BJ (cell line): ENCODE measurements at regions not wholly inside any gene's neighbourhood (a gene's known extent, or its start where the extent isn't known, plus 50 kb on each side); places are given as distances from the start of the nearest gene placed in this dataset.

Experiments used
- CTCF ChIA-PET: fragments of 350-600 bp; formaldehyde crosslinking; extraction: SDS; loops from one replicate; lab custom pipeline; 2021; ENCODE audit warnings: antibody characterized with exemption, inconsistent platforms; lab: Yijun Ruan, JAX
- POLR2A ChIA-PET: fragments of 300-600 bp; sonication (Branson Sonifier 250); formaldehyde crosslinking; extraction: SDS; loops from one replicate; lab custom pipeline; 2021; ENCODE audit warnings: antibody characterized with exemption; lab: Charles Lee
- DNase-seq: peaks from one replicate; pipeline ENCODE4 v3.0.0-alpha.2; 2011; ENCODE audit warnings: low read depth
- H3K27me3 ChIP-seq: 2 replicates; pipeline ENCODE4 v1.6.0; 2011; ENCODE audit warnings: low read length; ENCODE audit not compliant: control insufficient read depth, insufficient read depth
- H3K36me3 ChIP-seq: 2 replicates; pipeline ENCODE4 v1.5.1; 2011; ENCODE audit warnings: low read length; ENCODE audit not compliant: control insufficient read depth, insufficient read depth
- H3K4me3 ChIP-seq: 2 replicates; pipeline ENCODE4 v1.5.1; 2011; ENCODE audit warnings: low read depth, mild to moderate bottlenecking, control low read depth, low read length
- CTCF ChIP-seq: IDR thresholded peaks from 2 replicates; pipeline ENCODE4 v1.5.1; 2011; ENCODE audit warnings: low read depth, mild to moderate bottlenecking, control low read depth, inconsistent platforms, low read length, moderate library complexity; ENCODE audit not compliant: insufficient read depth

- POLR2A ChIA-PET, result no interaction called here
- Histone ChIP-seq H3K27me3 (no peaks in the 10 kb centered on the region), H3K4me3 (no peak overlapping the region), H3K36me3 (no peaks in the 10 kb centered on the region)
- no peak for DNase-seq
- TF ChIP-seq CTCF, result no peak
- CTCF ChIA-PET, result interaction anchor here (0.9 kb wide), 1 partner anchor 8 kb away, joined by 3 read pairs; no protein-coding TSS in a partner anchor
These were observed 102.7 kb upstream of the PLEKHG7 start for GRCh38 chr12:92600052-92600451.

- no peak for DNase-seq
- H3K27me3 ChIP-seq, result no peaks in the 10 kb centered on the region
- no peak overlapping the region for H3K4me3 ChIP-seq
- H3K36me3 ChIP-seq, result no peaks in the 10 kb centered on the region
- POLR2A ChIA-PET, result interaction anchor here (0.6 to 0.7 kb wide), 2 partner anchors 453 to 647 kb away, joined by 3 to 8 read pairs; partner anchors contain the start of gene BTG1
- CTCF ChIA-PET, result interaction anchor here (2.1 kb wide), 1 partner anchor 10 kb away, joined by 7 read pairs; no protein-coding TSS in a partner anchor
- TF ChIP-seq CTCF, result no peak
These were observed 104.8 kb upstream of the PLEKHG7 start for GRCh38 chr12:92597997-92598396.

GRCh38 chr12:92597118-92597517, 105.7 kb upstream of the PLEKHG7 start:
- no peak for TF ChIP-seq CTCF
- Histone ChIP-seq H3K36me3 (no peaks in the 10 kb centered on the region), H3K27me3 (no peaks in the 10 kb centered on the region), H3K4me3 (no peak overlapping the region)
- ChIA-PET CTCF (interaction anchor here (2.1 kb wide), 1 partner anchor 11 kb away, joined by 7 read pairs; no protein-coding TSS in a partner anchor), POLR2A (no interaction called here)
- no peak for DNase-seq

- DNase-seq, result no peak
- ChIA-PET POLR2A (no interaction called here), CTCF (no interaction called here)
- H3K4me3 ChIP-seq, result no peak overlapping the region
- H3K36me3 ChIP-seq, result no peaks in the 10 kb centered on the region
- TF ChIP-seq CTCF, result no peak
- H3K27me3 ChIP-seq, result no peaks in the 10 kb centered on the region
These were observed 106.4 kb upstream of the PLEKHG7 start for GRCh38 chr12:92596383-92596782.

GRCh38 chr12:92595663-92596062, 107.1 kb upstream of the PLEKHG7 start:
- CTCF ChIA-PET, result no interaction called here

More at GRCh38 chr12:92595663-92596062, 107.1 kb upstream of the PLEKHG7 start:
- H3K36me3 ChIP-seq, result no peaks in the 10 kb centered on the region
- no peak for DNase-seq
- no peaks in the 10 kb centered on the region for H3K27me3 ChIP-seq
- H3K4me3 ChIP-seq, result no peak overlapping the region
- TF ChIP-seq CTCF, result no peak
- POLR2A ChIA-PET, result no interaction called here
